RKO (cell line): ENCODE measurements at regions not wholly inside any gene's neighbourhood (a gene's known extent, or its start where the extent isn't known, plus 50 kb on each side); places are given as distances from the start of the nearest gene placed in this dataset.
"Not testable (repeated sequence)": the region's sequence is repeated elsewhere in the genome, so short reads cannot be mapped to it uniquely, and the experiment has no call there.

Experiments used
- DNase-seq: peaks from one replicate; pipeline ENCODE4 v3.0.0-alpha.2; 2016; ENCODE audit warnings: low spot score

- DNase-seq: no peak
These were observed 110.2 kb upstream of the DPP6 start for GRCh38 chr7:153942036-153942435.

GRCh38 chr7:153943457-153943856, 108.7 kb upstream of the DPP6 start:
- no peak for DNase-seq

GRCh38 chr7:153943861-153944260, 108.3 kb upstream of the DPP6 start:
- no peak for DNase-seq

- DNase-seq: peak; percentile 40
These were observed 104.1 kb upstream of the DPP6 start for GRCh38 chr7:153948060-153948459.

GRCh38 chr7:153951316-153951715, 100.9 kb upstream of the DPP6 start:
- DNase-seq: no peak

- DNase-seq: no peak
These were observed 97.7 kb upstream of the DPP6 start for GRCh38 chr7:153954477-153954876.

GRCh38 chr7:153957677-153958076, 94.5 kb upstream of the DPP6 start:
- DNase-seq: not testable (repeated sequence)

GRCh38 chr7:153958381-153958780, 93.8 kb upstream of the DPP6 start:
- DNase-seq: not testable (repeated sequence)

GRCh38 chr7:153958789-153959188, 93.4 kb upstream of the DPP6 start:
- DNase-seq: not testable (repeated sequence)

- not testable (repeated sequence) for DNase-seq
These were observed 87.6 kb upstream of the DPP6 start for GRCh38 chr7:153964481-153965112.

GRCh38 chr7:153969016-153969415, 83.2 kb upstream of the DPP6 start:
- DNase-seq: not testable (repeated sequence)

GRCh38 chr7:153974603-153975002, 77.6 kb upstream of the DPP6 start:
- not testable (repeated sequence) for DNase-seq

- not testable (repeated sequence) for DNase-seq
These were observed 75.5 kb upstream of the DPP6 start for GRCh38 chr7:153976745-153977144.

- not testable (repeated sequence) for DNase-seq
These were observed 69.0 kb upstream of the DPP6 start for GRCh38 chr7:153983186-153983585.

- not testable (repeated sequence) for DNase-seq
These were observed 63.1 kb upstream of the DPP6 start for GRCh38 chr7:153989066-153989627.

GRCh38 chr7:153989742-153990425, 62.3 kb upstream of the DPP6 start:
- not testable (repeated sequence) for DNase-seq

- not testable (repeated sequence) for DNase-seq
These were observed 60.7 kb upstream of the DPP6 start for GRCh38 chr7:153991471-153991870.

GRCh38 chr7:153993402-153993801, 58.8 kb upstream of the DPP6 start:
- DNase-seq: not testable (repeated sequence)

- not testable (repeated sequence) for DNase-seq
These were observed 53.3 kb upstream of the DPP6 start for GRCh38 chr7:153998896-153999295.
